Fibroblast of skin of left quadriceps (primary cell): ENCODE measurements at regions not wholly inside any gene's neighbourhood (a gene's known extent, or its start where the extent isn't known, plus 50 kb on each side); places are given as distances from the start of the nearest gene placed in this dataset.

Experiments
- DNase-seq, 2 experiments: peaks; one replicate each; pipeline ENCODE4 v3.0.0-alpha.2; 2013; ENCODE audit warnings: low read depth in 2 of 2

DNA sequence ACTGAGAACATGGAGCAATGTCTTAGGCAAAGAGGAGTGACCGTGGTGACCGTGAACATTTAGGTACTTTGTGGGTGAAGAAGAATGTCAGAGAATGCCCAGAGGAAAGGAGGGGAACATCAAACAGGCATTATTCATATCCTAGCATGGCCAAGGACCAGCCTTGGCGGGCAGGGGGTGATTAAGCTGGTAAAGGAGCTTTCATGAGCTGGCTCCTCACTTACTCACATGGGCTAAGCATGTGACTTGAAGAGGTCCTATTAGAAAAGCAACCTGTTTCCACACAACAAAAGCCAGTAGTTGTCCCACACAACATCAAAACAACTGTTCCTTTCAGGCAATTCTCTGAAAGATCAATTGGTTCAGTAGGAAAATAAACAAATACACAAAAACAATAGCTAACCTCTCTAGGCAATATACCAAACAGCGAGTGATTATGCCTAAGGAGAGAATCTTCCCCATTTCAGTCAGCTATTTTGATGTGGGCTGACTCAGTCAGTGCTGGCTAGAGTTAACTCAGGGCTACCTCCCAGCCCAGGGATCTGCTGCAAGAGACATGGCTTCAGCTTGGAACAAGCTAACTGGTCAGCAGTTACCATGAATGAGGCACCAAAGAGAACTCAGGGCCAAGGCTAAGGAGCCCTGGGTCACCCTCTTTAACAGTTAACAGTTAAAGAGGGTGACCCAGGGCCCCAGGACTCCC is 283.5 kb downstream of the ARHGAP12 start:
- DNase-seq = no peak

- DNase-seq = no peak
These were observed 286.4 kb downstream of the ARHGAP12 start for GRCh38 chr10:31642281-31642680.

GRCh38 chr10:31635415-31636065 is 293.1 kb downstream of the ARHGAP12 start:
- DNase-seq = no peak

- DNase-seq = no peak
These were observed 293.6 kb downstream of the ARHGAP12 start for GRCh38 chr10:31635009-31635408.

DNA sequence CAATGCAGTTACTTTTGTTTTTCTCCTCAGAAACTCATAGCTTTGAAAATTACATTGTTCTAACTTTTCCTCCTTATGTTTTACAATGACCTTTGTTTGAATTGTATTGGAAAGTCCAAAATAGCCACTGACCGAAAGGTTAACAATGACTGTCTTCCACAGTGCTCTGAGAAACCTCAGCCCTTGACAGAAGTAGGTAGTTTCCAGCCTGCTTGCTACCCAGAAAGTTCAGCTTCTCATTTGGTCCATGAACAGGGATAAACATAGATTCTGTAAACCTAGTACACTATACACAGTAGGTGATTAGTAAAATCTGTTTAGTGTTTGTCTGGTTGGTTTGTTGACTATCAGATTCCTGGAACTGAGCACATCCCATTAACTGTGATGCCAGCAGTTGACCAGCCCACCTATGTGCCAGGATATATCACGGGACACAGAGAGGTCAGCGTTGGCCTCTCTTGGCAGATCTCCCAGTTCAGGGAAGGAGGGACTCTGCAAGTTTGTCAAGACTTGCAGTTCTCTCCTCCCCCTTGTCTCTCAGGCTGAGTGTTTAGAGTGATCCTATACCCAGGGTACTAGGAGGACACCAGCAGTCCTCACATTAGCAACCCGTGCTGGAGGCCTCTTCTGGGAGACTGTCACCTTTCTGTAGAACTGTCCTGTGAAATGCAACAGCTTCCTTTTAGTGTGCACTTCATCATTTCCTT is 297.6 kb downstream of the ARHGAP12 start:
- no peak for DNase-seq

GRCh38 chr10:31625566-31625965 is 303.1 kb downstream of the ARHGAP12 start:
- no peak for DNase-seq

GRCh38 chr10:31624611-31625010 is 304.0 kb downstream of the ARHGAP12 start:
- DNase-seq = no peak

- DNase-seq = peak in 1 of 2 experiments; percentile 47
These were observed 304.7 kb downstream of the ARHGAP12 start for GRCh38 chr10:31623947-31624346.

DNA sequence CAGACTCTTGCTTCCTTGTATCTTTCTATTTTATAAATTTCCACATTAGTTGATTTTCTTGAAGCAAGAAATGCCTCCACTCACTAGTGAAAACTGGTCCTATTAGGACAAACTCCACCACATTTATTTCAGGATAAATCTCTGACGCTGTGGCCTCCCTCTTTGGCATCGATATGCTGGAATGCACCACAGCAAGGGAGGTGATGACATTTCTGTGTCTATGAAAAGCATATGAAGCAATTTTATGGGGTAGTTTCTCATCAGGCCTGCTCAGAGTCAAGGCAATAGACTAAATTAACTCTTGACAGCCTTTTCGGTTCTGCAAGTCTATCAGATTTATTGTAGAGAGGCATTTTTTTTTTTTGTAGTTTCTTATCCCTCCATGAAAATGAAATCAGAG is 304.4 kb downstream of the ZEB1 start:
- DNase-seq = peak; percentile 97

DNA sequence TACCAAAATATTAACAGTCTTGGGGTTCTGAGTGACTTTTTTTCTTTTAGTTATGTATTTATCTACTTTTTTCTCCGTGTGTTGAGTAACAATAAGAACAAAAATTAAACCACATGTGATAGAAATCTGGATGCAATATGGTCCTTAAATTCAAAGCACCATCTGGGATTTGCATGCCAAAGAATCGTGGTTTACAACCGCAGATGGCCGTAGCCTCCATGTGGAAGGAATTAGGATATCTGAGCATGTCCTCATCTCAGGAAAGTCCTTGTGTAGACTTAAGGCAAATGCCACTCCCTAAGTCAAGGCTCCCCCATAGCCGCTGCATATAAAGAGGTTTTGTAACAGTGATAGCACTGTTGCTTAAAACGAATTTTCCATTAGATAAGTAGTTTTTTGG is 304.0 kb downstream of the ZEB1 start:
- peak; percentile 96 to 97 for DNase-seq

DNA sequence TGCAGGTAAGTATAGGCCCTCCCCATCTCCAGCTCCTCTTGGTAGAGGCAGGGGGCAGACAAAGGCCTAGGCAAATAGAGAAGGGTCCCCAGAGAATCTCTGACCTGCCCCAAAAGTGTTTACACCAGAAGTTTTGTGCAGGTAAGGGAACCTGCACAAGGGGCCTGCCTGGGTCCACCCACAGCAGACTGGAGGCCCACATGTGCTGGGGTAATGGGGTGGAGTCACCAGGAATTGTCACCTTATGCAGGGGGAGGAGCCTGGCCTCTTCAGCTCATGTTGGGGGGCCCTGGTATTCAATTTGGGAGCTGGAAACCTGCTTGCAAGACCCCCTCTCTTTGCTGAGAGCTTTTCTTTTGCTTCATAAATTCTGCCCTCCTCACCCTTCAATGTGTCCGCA is 302.7 kb downstream of the ZEB1 start:
- no peak for DNase-seq

DNA sequence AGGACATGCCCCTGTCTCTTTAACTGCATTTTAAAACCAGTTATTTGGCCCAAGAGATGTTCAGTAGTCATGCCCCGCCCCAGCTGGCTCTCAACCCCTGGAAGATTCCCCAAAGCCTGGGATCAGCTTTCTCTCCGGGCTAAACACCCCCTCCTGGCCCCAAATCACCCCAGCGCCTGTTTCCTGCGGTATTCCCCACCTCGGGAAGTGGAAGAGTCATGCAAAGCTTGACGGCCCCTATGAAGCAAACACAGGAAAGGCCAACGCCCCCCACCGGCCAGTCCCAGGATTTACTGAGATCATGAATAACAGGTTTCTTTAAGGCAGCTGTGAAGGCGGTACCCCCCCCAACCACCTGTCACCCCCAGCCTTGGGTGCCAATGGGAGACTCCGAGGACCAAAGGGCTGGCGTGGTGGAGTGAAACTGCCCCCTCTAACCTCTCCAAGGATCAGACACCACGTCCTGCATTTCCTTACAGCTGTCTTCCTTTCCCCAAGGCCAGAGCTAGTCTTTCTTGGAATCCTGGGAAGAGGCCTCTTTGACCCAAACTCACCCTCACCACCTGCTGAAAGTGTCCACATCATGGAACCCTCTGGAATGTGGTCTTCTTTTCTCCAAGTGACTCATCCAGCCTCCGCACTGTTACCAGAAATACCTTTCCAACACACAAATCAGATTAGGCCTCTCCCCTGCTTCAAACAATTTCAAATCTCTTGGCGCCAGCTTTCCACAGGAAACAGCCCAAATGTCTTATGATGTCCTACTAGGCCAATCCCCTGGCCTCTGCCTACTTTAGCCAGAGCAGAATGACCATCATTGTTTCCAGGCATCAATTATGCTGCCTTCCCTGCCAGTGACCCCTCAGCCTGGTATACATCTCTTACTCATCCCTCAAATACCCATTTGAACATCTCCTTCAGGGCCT is 301.5 kb downstream of the ZEB1 start:
- DNase-seq = peak in 1 of 2 experiments; percentile 42

- no peak for DNase-seq
These were observed 300.6 kb downstream of the ZEB1 start for GRCh38 chr10:31619531-31620061.

- DNase-seq = peak; percentile 89
These were observed 299.7 kb downstream of the ZEB1 start for GRCh38 chr10:31618541-31619291.

DNA sequence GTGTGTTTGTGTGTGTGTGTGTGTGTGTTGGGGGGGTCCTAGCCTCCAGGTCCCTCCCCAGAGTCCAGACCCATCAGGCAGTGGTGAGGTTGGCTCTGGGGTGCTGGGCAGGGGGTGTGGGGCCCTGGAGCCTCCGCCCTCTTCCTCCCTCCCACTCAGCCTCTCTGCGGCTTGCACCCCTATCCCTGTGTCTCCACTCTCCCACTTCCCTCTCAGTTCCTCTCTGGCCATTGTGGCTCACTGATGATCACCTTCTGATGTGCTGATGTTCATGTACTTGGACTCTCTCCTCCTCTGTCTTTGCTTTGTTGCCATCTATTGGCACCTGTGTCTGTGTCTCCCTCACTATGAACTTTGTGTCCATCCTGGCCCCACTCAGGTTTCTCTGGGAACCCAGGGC is 298.7 kb downstream of the ZEB1 start:
- no peak for DNase-seq

DNA sequence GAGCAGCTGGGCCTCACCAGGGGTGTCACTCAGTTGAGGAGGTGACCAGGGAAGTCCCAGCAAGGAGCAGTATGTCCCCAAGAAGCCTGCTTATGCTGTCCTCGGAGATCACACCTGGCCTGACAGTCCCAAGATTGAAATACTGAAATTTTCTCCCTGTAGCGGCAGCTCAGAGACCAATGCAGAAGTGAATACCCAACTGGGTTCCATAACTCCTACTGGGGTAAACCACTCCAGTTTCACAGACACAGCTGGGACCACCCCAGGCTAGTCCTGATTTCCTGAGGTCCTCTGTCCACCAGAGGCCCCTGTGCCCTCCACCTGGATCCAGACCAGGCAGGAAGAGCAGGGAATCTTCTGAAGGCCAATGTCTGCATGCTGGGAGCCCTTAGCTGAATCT is 298.1 kb downstream of the ZEB1 start:
- no peak for DNase-seq

DNA sequence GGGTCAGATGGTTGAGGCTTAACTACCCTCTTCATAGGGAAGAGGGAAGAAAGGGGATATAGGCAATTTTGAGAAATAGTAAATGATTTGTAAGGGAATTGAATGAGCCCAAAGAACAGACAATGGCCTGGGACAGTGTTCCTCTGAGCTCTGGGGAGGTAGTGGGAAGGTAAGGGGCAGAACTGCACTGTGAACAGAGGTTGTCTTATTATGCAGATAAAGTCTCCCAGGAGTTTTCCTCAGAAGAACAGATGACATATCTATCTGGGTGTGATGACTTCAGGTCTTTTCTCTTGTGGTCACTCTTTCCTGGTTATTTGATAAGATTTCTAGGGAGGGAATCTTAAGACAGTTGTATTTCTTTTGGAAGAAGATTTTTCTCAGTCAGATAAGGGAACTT is 296.1 kb downstream of the ZEB1 start:
- no peak for DNase-seq

- DNase-seq = no peak
These were observed 295.6 kb downstream of the ZEB1 start for GRCh38 chr10:31614611-31615010.

DNA sequence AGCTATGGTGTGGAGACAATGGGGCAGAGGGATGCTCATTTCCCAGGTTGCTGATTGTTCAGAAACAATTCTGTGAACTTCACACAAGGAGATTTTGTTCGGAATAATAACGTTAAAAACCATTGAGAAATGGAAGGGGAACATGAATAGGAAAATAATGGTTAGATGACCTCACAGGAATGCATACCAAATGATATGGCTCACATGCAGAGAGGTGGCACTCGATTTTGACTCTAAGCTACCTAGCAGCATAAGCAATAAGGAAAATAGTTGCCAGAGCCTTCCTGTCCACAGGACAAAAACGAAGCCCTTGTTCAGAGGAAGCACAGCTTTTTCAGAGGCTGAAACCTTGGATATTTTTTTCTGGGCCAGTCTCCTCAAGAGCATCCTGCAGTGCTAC is 293.1 kb downstream of the ZEB1 start:
- no peak for DNase-seq

DNA sequence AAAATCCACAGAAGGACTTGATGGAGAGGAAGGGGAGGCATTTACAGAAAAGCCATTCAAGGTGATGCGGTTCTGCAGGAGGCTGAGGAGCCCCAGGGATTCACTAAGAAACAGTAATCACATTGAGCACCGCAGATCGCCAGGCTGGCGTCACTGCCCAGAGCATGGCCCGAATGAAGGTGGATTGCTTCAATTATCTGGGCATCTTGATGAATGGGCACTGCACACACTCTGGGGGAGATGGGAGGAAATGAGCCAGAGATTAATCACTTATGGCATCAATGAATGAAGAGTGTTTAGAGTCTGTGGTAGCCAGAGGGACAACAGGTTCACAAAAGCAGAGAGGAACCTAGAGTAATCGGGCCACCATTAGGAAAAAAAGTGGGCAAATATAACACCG is 292.1 kb downstream of the ZEB1 start:
- no peak for DNase-seq

GRCh38 chr10:31607481-31607880 is 288.5 kb downstream of the ZEB1 start:
- DNase-seq = no peak
